Kidney (tissue), 13 donors: ENCODE measurements at regions not wholly inside any gene's neighbourhood (a gene's known extent, or its start where the extent isn't known, plus 50 kb on each side); places are given as distances from the start of the nearest gene placed in this dataset.

Source experiments
- DNase-seq, 5 donors: peaks; one replicate each; pipeline ENCODE4 v3.0.0-alpha.2; 2013 to 2020
- FAIRE-seq: peaks from 2 replicates; lab custom pipeline; 2012; peaks lifted over from hg19 to GRCh38; lab: Jason Lieb, UNC
- H3K27ac ChIP-seq, 2 donors: one replicate each; pipeline ENCODE4 v1.7.0; 2013; ENCODE audit warnings: low read depth in 2 of 2, low read length in 2 of 2, inconsistent platforms in 1 of 2
- H3K27me3 ChIP-seq: one replicate; pipeline ENCODE4 v1.7.1; 2013; ENCODE audit warnings: low read length, inconsistent platforms; ENCODE audit not compliant: control insufficient read depth, insufficient read depth
- H3K36me3 ChIP-seq, 3 donors: one replicate each; pipeline versions ENCODE4 v1.7.0 to v1.7.1; 2013; ENCODE audit warnings: low read length in 3 of 3, control low read depth in 1 of 3, inconsistent platforms in 1 of 3; ENCODE audit not compliant: insufficient read depth in 3 of 3, control insufficient read depth in 2 of 3
- H3K4me1 ChIP-seq, 3 donors: one replicate each; pipeline versions ENCODE4 v1.7.0 to v1.7.1; 2013; ENCODE audit warnings: low read length in 3 of 3, inconsistent platforms in 1 of 3, low read depth in 1 of 3; ENCODE audit not compliant: control insufficient read depth in 2 of 3, insufficient read depth in 2 of 3
- H3K4me3 ChIP-seq, 3 donors: one replicate each; pipeline versions ENCODE4 v1.7.0 to v1.8.1; 2013; ENCODE audit warnings: low read length in 3 of 3, control low read depth in 1 of 3, inconsistent platforms in 1 of 3
- H3K9ac ChIP-seq, 3 donors: one replicate each; pipeline versions ENCODE4 v1.7.0 to v1.7.1; 2013; ENCODE audit warnings: low read length in 3 of 3, control low read depth in 1 of 3, inconsistent platforms in 1 of 3
- H3K9me3 ChIP-seq, 3 donors: one replicate each; pipeline versions ENCODE4 v1.7.0 to v1.7.1; 2013; ENCODE audit warnings: low read length in 3 of 3, control low read depth in 1 of 3, inconsistent platforms in 1 of 3; ENCODE audit not compliant: control insufficient read depth in 2 of 3, insufficient read depth in 1 of 3
- CTCF ChIP-seq: IDR thresholded peaks from 3 replicates; pipeline ENCODE4 v1.5.1; 2012; ENCODE audit warnings: mild to moderate bottlenecking, moderate library complexity, borderline replicate concordance; ENCODE audit not compliant: insufficient read depth; ENCODE audit errors: extremely low read depth
- intact Hi-C: fragments of 100-400 bp; cut with DNase I; formaldehyde crosslinking; loops from one replicate; pipeline ENCODE4 v1.11.1; 2022
- donor health status: control.
- donor health status: control.
- donor health status: control.
- donor health status: control.
- donor health status: control.
- donor health status: DM: yes; HTN: yes; CAD: no.
- donor health status: Normal renal cell carcinoma (clear cell type).

DNA sequence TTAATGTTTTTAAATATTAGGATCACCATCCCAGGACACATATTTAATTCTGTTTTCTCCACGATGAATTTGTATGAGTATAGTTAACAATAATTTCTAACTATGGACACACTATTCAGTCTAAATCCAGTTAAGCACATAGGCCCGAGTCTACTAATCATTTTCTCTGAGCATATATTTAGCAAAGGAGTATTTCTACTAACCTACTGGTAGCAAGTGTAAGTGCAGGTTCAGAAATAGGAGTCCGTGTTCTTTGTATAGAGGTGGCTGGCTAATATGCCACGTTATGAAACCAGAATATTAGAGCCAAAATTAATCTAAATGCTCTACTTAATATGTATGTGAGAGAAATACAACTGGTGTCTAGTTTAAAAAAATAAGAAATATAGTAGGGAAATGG is 416.6 kb upstream of the NXPH2 start:
- H3K4me1 ChIP-seq = no peaks in the 10 kb centered on the region
- no peak overlapping the region for H3K9ac ChIP-seq
- TF ChIP-seq CTCF = no peak
- no peak overlapping the region for H3K27ac ChIP-seq
- H3K36me3 ChIP-seq = no peaks in the 10 kb centered on the region
- DNase-seq (no peak), FAIRE-seq (no peak)
- no peak overlapping the region for H3K4me3 ChIP-seq
- H3K9me3 ChIP-seq = no peaks in the 10 kb centered on the region
- no peaks in the 10 kb centered on the region for H3K27me3 ChIP-seq
- intact Hi-C loops = no loop called here

DNA sequence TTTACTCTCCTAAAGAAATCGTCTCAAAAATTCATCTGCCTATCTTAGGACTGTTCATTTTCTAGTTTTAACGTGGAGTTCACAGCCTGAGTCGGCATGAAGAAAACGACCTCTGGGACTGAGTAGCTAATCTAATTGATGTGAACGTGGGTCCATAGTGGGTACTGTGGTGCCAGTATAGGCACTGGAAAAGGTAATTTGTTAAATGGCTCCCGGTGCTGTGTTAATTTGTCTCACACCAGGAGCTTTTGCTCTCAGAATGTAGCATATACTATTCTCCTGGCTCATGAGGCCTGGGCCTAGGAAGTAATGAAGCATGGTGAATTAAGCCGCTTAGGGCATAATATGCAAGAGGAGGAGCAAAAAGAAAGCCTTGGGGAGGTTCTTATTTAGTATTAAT is 414.4 kb upstream of the NXPH2 start:
- no peaks in the 10 kb centered on the region for H3K27me3 ChIP-seq
- H3K36me3 ChIP-seq = no peaks in the 10 kb centered on the region
- intact Hi-C loops = no loop called here
- no peak for TF ChIP-seq CTCF
- H3K27ac ChIP-seq = no peak overlapping the region
- FAIRE-seq (no peak), DNase-seq (no peak)
- H3K9me3 ChIP-seq = no peaks in the 10 kb centered on the region
- no peak overlapping the region for H3K4me3 ChIP-seq
- H3K9ac ChIP-seq = no peak overlapping the region
- H3K4me1 ChIP-seq = no peaks in the 10 kb centered on the region

DNA sequence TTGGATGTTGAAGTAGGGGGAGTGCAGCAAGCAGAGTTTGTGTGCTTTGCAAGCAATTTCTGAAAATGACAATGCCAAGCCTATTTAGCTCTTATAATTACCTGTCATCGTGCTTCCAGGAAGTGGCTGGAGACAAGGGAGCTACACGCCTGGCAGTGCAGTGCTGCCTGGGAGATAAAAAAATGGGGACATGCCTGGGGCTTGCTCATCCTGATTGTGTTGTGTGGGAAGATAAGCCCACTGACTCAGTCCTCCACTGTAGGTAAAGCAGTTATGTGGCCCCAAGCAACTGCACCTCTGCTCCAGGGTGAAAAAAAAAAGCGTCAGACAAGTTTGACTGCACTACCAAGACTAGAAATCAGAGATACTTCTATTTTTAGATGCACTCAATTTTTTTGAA is 396.9 kb upstream of the NXPH2 start:
- no peaks in the 10 kb centered on the region for H3K27me3 ChIP-seq
- H3K36me3 ChIP-seq = no peaks in the 10 kb centered on the region
- no peaks in the 10 kb centered on the region for H3K4me1 ChIP-seq
- no peak overlapping the region for H3K9ac ChIP-seq
- H3K27ac ChIP-seq = no peak overlapping the region
- no peaks in the 10 kb centered on the region for H3K9me3 ChIP-seq
- intact Hi-C loops = no loop called here
- no peak for FAIRE-seq
- no peak for DNase-seq
- TF ChIP-seq CTCF = no peak
- H3K4me3 ChIP-seq = no peak overlapping the region

GRCh38 chr2:139175510-139175909 is 395.3 kb upstream of the NXPH2 start:
- Histone ChIP-seq H3K9ac (no peak overlapping the region), H3K4me3 (no peak overlapping the region), H3K9me3 (no peaks in the 10 kb centered on the region), H3K36me3 (no peaks in the 10 kb centered on the region), H3K27me3 (no peaks in the 10 kb centered on the region), H3K4me1 (no peaks in the 10 kb centered on the region), H3K27ac (no peak overlapping the region)
- DNase-seq (no peak), FAIRE-seq (no peak)
- intact Hi-C loops = no loop called here
- no peak for TF ChIP-seq CTCF
